HepG2 (cell line): ENCODE measurements at regions not wholly inside any gene's neighbourhood (a gene's known extent, or its start where the extent isn't known, plus 50 kb on each side); places are given as distances from the start of the nearest gene placed in this dataset.

Experiments
- ASH2L ChIP-seq: fragments of 300-600, 200-600 bp; sonication (generic); IDR thresholded peaks from 2 replicates; pipeline ENCODE4 v1.7.0; 2017; ENCODE audit warnings: low read depth, mild to moderate bottlenecking, moderate library complexity, mixed read lengths, low read length; ENCODE audit not compliant: insufficient read length
- CBFB ChIP-seq: sonication (generic); formaldehyde crosslinking; IDR thresholded peaks from 2 replicates; pipeline ENCODE4 v1.4.0; 2020; ENCODE audit warnings: missing genetic modification reagents
- CCDC6 ChIP-seq: sonication (generic); formaldehyde crosslinking; IDR thresholded peaks from 2 replicates; pipeline ENCODE4 v1.8.1; 2022; ENCODE audit warnings: mild to moderate bottlenecking, missing genetic modification reagents, moderate library complexity
- CSRNP1 ChIP-seq: sonication (generic); formaldehyde crosslinking; IDR thresholded peaks from 2 replicates; pipeline ENCODE4 v1.8.1; 2023; ENCODE audit warnings: mild to moderate bottlenecking, missing genetic modification reagents
- DNMT3B ChIP-seq: conservative IDR thresholded peaks from 2 replicates; pipeline ENCODE4 v1.6.1; 2016; ENCODE audit warnings: missing biosample characterization, control low read depth
- DZIP1 ChIP-seq: sonication (generic); formaldehyde crosslinking; IDR thresholded peaks from 2 replicates; pipeline ENCODE4 v1.5.0; 2020; ENCODE audit warnings: mild to moderate bottlenecking, missing genetic modification reagents
- ESRRA ChIP-seq: sonication (generic); formaldehyde crosslinking; IDR thresholded peaks from 2 replicates; pipeline ENCODE4 v1.5.1; 2020; ENCODE audit warnings: mild to moderate bottlenecking, low read depth, missing genetic modification reagents
- HINFP ChIP-seq: sonication (generic); formaldehyde crosslinking; IDR thresholded peaks from 2 replicates; pipeline ENCODE4 v1.4.0; 2020; ENCODE audit warnings: low read depth, mild to moderate bottlenecking, missing genetic modification reagents
- HMG20B ChIP-seq: conservative IDR thresholded peaks from 2 replicates; pipeline ENCODE4 v1.6.1; 2016; ENCODE audit warnings: missing genetic modification reagents, missing compliant biosample characterization
- JUNB ChIP-seq: sonication (generic); formaldehyde crosslinking; IDR thresholded peaks from 2 replicates; pipeline ENCODE4 v1.8.0; 2022; ENCODE audit warnings: missing genetic modification reagents, mild to moderate bottlenecking, borderline replicate concordance
- NR0B2 ChIP-seq: sonication (generic); formaldehyde crosslinking; IDR thresholded peaks from 2 replicates; pipeline ENCODE4 v1.4.0; 2020; ENCODE audit warnings: mild to moderate bottlenecking, missing genetic modification reagents
- NR2C2 ChIP-seq: sonication (generic); formaldehyde crosslinking; IDR thresholded peaks from 2 replicates; pipeline ENCODE4 v1.4.0; 2020; ENCODE audit warnings: missing genetic modification reagents, mild to moderate bottlenecking, moderate library complexity, borderline replicate concordance
- POLR2A ChIP-seq, 2 experiments: IDR thresholded peaks; 2 replicates each; pipeline ENCODE4 v1.6.1; 2011; ENCODE audit warnings: low read depth in 2 of 2, low read length in 2 of 2, mild to moderate bottlenecking in 1 of 2, moderate library complexity in 1 of 2; ENCODE audit not compliant: insufficient read depth in 1 of 2
- PPARG ChIP-seq: conservative IDR thresholded peaks from 2 replicates; pipeline ENCODE4 v1.6.1; 2016; ENCODE audit warnings: missing biosample characterization, missing genetic modification reagents
- RBAK ChIP-seq: sonication (generic); formaldehyde crosslinking; IDR thresholded peaks from 2 replicates; pipeline ENCODE4 v1.5.1; 2020; ENCODE audit warnings: mild to moderate bottlenecking, missing genetic modification reagents
- RORA ChIP-seq: sonication (generic); formaldehyde crosslinking; IDR thresholded peaks from 2 replicates; pipeline ENCODE4 v1.5.0; 2020; ENCODE audit warnings: mild to moderate bottlenecking, missing genetic modification reagents, moderate library complexity
- THAP11 ChIP-seq: IDR thresholded peaks from 2 replicates; pipeline ENCODE4 v1.6.1; 2016; ENCODE audit warnings: missing biosample characterization, missing genetic modification reagents
- ZNF136 ChIP-seq: sonication (generic); formaldehyde crosslinking; IDR thresholded peaks from 2 replicates; pipeline ENCODE4 v1.8.1; 2022; ENCODE audit warnings: low read depth, mild to moderate bottlenecking, moderate library complexity, missing genetic modification reagents
- ZNF143 ChIP-seq: sonication (generic); formaldehyde crosslinking; IDR thresholded peaks from 2 replicates; pipeline ENCODE4 v1.4.0; 2020; ENCODE audit warnings: missing genetic modification reagents
- ZNF253 ChIP-seq: sonication (generic); formaldehyde crosslinking; IDR thresholded peaks from 2 replicates; pipeline ENCODE4 v1.8.0; 2022; ENCODE audit warnings: mild to moderate bottlenecking, missing genetic modification reagents, borderline replicate concordance
- ZNF274 ChIP-seq: sonication (generic); formaldehyde crosslinking; IDR thresholded peaks from 2 replicates; pipeline ENCODE4 v1.5.1; 2020; ENCODE audit warnings: mild to moderate bottlenecking, missing genetic modification reagents
- ZNF441 ChIP-seq: sonication (generic); formaldehyde crosslinking; IDR thresholded peaks from 2 replicates; pipeline ENCODE4 v1.7.0; 2021; ENCODE audit warnings: missing genetic modification reagents, borderline replicate concordance
- ZNF704 ChIP-seq: sonication (generic); formaldehyde crosslinking; IDR thresholded peaks from 2 replicates; pipeline ENCODE4 v1.8.1; 2023; ENCODE audit warnings: mild to moderate bottlenecking, inconsistent platforms, moderate library complexity, missing genetic modification reagents, borderline replicate concordance

GRCh38 chr14:76947078-76947837 is 81.2 kb downstream of the IRF2BPL start (continued):
- no peak for TF ChIP-seq DZIP1 (CRISPR knock-in tag)
- TF ChIP-seq DNMT3B (CRISPR knock-in tag) = no peak
- no peak for TF ChIP-seq CSRNP1
- TF ChIP-seq NR0B2 (CRISPR knock-in tag) = no peak
- no peak for TF ChIP-seq ZNF441 (CRISPR knock-in tag)
- TF ChIP-seq HMG20B (CRISPR knock-in tag) = no peak
- 0 out of 2 replicates have a peak, but pooled peaks have one; percentile 40 for TF ChIP-seq CBFB (CRISPR knock-in tag)
- TF ChIP-seq RBAK (CRISPR knock-in tag) = no peak
- no peak for TF ChIP-seq ZNF136
- no peak for TF ChIP-seq JUNB
- no peak for TF ChIP-seq ESRRA (CRISPR knock-in tag)
- TF ChIP-seq ZNF253 (CRISPR knock-in tag) = no peak
- no peak for TF ChIP-seq POLR2A (IDR thresholded peaks at IDR 0.05; ENCODE audit: insufficient read depth in 1 of 2, low read depth in 2 of 2, low read length in 2 of 2)
- 0 out of 2 replicates have a peak, but pooled peaks have one; percentile 27 for TF ChIP-seq THAP11 (CRISPR knock-in tag)
- no peak for TF ChIP-seq PPARG
- TF ChIP-seq ZNF704 (CRISPR knock-in tag) = no peak
- TF ChIP-seq NR2C2 = no peak
- no peak for TF ChIP-seq ASH2L
- TF ChIP-seq RORA = no peak
- 0 out of 2 replicates have a peak, but pooled peaks have one; percentile 59 for TF ChIP-seq ZNF274 (CRISPR knock-in tag)
- TF ChIP-seq HINFP (CRISPR knock-in tag) = no peak; the same call in 1 of the 2 replicates
- TF ChIP-seq CCDC6 (CRISPR knock-in tag) = no peak
- TF ChIP-seq ZNF143 = no peak
